Caco-2 (cell line): ENCODE measurements at regions not wholly inside any gene's neighbourhood (a gene's known extent, or its start where the extent isn't known, plus 50 kb on each side); places are given as distances from the start of the nearest gene placed in this dataset.

Experiments used
- BruUV-seq: library from RNA; stranded (reverse); fragments of 400-500 nt; replicated peaks from 2 replicates; lab custom pipeline; 2021; lab: Mats Ljungman, UMichigan
- CTCF ChIA-PET: fragments of 300-600 bp; sonication (Branson Sonifier 250); formaldehyde crosslinking; loops from one replicate; lab custom pipeline; 2022; ENCODE audit warnings: antibody characterized with exemption; lab: Charles Lee
- POLR2A ChIA-PET: fragments of 300-600 bp; sonication (Branson Sonifier 250); formaldehyde crosslinking; loops from one replicate; lab custom pipeline; 2022; ENCODE audit warnings: antibody characterized with exemption; lab: Charles Lee
- DNase-seq, 2 experiments: peaks; one replicate each; pipeline versions ENCODE4 v3.0.0 to v3.0.0-alpha.2; 2020 to 2022
- H3K27me3 ChIP-seq: replicated peaks from 2 replicates; pipeline ENCODE4 v1.6.0; 2011; ENCODE audit warnings: low read length; ENCODE audit not compliant: control insufficient read depth, insufficient read depth
- H3K36me3 ChIP-seq: 2 replicates; pipeline ENCODE4 v1.5.1; 2011; ENCODE audit warnings: low read length; ENCODE audit not compliant: control insufficient read depth, insufficient read depth
- H3K4me1 ChIP-seq: fragments of 250-450 bp; sonication (Bioruptor Pico); 2 replicates; pipeline ENCODE4 v1.5.1; 2020; ENCODE audit warnings: mild to moderate bottlenecking
- H3K4me3 ChIP-seq: 2 replicates; pipeline ENCODE4 v1.5.1; 2011; ENCODE audit warnings: low read depth, mild to moderate bottlenecking, control low read depth, low read length
- H3K9me3 ChIP-seq: fragments of 250-450 bp; sonication (Bioruptor Pico); 2 replicates; pipeline ENCODE4 v1.5.1; 2020; ENCODE audit warnings: mild to moderate bottlenecking, moderate library complexity
- H3K27ac Mint-ChIP-seq: one replicate; pipeline ENCODE4 v1.8.0; 2022; ENCODE audit warnings: mixed read lengths; ENCODE audit not compliant: unreplicated experiment
- H3K27me3 Mint-ChIP-seq: one replicate; pipeline ENCODE4 v1.8.0; 2022; ENCODE audit warnings: mixed read lengths; ENCODE audit not compliant: insufficient read depth, unreplicated experiment
- H3K36me3 Mint-ChIP-seq: one replicate; pipeline ENCODE4 v1.8.0; 2022; ENCODE audit warnings: mild to moderate bottlenecking, mixed read lengths; ENCODE audit not compliant: insufficient read depth, unreplicated experiment
- H3K4me1 Mint-ChIP-seq: one replicate; pipeline ENCODE4 v1.8.0; 2022; ENCODE audit warnings: low read depth, mixed read lengths; ENCODE audit not compliant: unreplicated experiment
- H3K4me3 Mint-ChIP-seq: one replicate; pipeline ENCODE4 v1.8.0; 2022; ENCODE audit warnings: mild to moderate bottlenecking, moderate library complexity, mixed read lengths; ENCODE audit not compliant: unreplicated experiment
- H3K9me3 Mint-ChIP-seq: one replicate; pipeline ENCODE4 v1.8.0; 2022; ENCODE audit warnings: mixed read lengths; ENCODE audit not compliant: unreplicated experiment
- CTCF ChIP-seq, 2 experiments: fragments of 200-600 bp in 1 of 2; IDR thresholded peaks; 1 replicate in 1 of 2; 2 replicates in 1 of 2; pipeline versions ENCODE4 v1.5.1 to v1.8.0; 2011 to 2022; ENCODE audit warnings: antibody characterized with exemption in 1 of 2, control low read depth in 1 of 2, inconsistent platforms in 1 of 2, low read depth in 1 of 2, low read length in 1 of 2, mild to moderate bottlenecking in 1 of 2, moderate library complexity in 1 of 2; ENCODE audit not compliant: insufficient read depth in 1 of 2, severe bottlenecking in 1 of 2, unreplicated experiment in 1 of 2
- intact Hi-C: fragments of 100-400 bp; cut with micrococcal nuclease; formaldehyde crosslinking; loops from one replicate; pipeline ENCODE4 v1.10.0; 2022; ENCODE audit not compliant: unreplicated experiment

DNA sequence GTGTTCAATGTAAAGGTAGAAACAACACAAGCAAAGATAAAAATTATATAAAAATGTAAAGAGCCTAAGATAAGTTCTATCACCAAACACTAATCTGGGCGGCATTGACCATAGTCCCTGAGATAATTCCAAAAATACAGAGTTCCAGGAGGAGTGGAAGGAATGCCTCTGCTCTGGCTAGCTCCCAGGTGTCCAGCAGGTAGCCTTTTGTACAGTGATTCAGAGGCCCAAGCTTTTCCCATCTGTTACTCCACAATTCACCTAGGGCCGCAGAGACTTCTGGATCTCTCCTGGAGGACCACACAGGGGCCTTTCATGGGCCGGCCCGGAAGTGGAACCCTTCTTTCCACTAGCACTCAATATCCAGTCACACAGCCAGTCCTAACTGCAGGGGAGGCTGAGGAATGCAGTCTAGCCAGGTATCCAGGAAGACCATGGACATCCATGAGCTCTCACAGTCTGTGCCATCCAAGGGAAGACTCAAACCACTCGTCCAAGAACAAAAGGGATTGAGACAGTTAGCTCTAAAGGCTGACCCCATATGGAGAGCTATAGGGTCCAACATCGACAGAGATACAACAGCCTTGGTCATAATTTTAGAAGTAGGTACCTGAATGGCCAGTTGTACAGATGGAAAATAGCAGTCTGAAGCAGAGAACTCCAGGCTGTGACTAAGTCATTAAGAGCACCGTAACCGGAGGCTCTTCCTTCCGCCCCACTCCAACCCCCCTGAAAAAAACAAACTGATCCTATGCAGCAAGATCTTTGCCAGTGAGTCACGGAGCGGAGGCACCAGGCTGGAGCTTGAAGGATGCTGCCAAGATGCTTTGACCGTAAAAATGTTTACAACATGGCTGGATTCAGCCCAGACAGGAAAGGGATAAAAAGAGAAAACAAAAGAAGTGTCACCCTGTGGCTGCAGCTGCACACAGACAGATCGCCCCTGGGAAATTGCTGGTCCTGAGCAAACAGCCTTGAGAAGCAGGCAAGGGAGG lies 204.8 kb downstream of the NUAK1 start:
- DNase-seq, result no peak
- no peaks in the 10 kb centered on the region for H3K9me3 ChIP-seq
- H3K27me3 Mint-ChIP-seq, result no peaks in the 10 kb centered on the region
- TF ChIP-seq CTCF (IDR thresholded peaks at IDR 0.05; ENCODE audit: insufficient read depth in 1 of 2, low read depth in 1 of 2, low read length in 1 of 2, severe bottlenecking in 1 of 2, unreplicated experiment in 1 of 2), result no peak
- H3K4me3 Mint-ChIP-seq, result no peak overlapping the region
- no peaks in the 10 kb centered on the region for H3K4me1 Mint-ChIP-seq
- intact Hi-C loops, result no loop called here
- H3K9me3 Mint-ChIP-seq, result no peaks in the 10 kb centered on the region
- no peaks in the 10 kb centered on the region for H3K4me1 ChIP-seq
- H3K27ac Mint-ChIP-seq, result no peak overlapping the region
- ChIA-PET POLR2A (no interaction called here), CTCF (no interaction called here)
- H3K36me3 ChIP-seq, result no peaks in the 10 kb centered on the region
- H3K4me3 ChIP-seq, result no peak overlapping the region
- no TSS peak for BruUV-seq
- no peaks in the 10 kb centered on the region for H3K27me3 ChIP-seq
- H3K36me3 Mint-ChIP-seq, result no peaks in the 10 kb centered on the region

DNA sequence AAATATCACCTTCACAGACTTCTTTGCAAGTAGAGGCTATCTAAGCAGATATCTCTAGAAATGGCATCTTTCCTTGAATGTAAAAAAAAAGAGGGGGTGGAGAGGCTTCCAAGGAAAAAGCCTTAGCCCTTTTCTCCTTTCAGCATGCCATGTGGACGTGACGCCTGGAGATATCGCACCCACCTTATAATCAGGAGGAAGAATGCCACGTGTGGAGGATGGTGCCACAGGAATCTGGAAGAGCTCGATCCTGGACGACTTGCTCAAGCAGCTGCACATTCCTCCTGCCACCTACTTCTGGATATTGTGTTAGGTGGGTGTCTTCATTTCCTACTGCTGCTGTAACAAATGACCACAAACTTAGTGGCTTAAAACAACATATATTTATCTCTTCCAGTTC lies 203.6 kb downstream of the NUAK1 start:
- BruUV-seq, result no TSS peak
- no peaks in the 10 kb centered on the region for H3K9me3 Mint-ChIP-seq
- H3K27me3 Mint-ChIP-seq, result no peaks in the 10 kb centered on the region

GRCh38 chr12:105935981-105936380 lies 202.8 kb downstream of the NUAK1 start:
- TF ChIP-seq CTCF (IDR thresholded peaks at IDR 0.05; ENCODE audit: insufficient read depth in 1 of 2, low read depth in 1 of 2, low read length in 1 of 2, severe bottlenecking in 1 of 2, unreplicated experiment in 1 of 2), result no peak
- H3K9me3 Mint-ChIP-seq, result no peaks in the 10 kb centered on the region
- no peaks in the 10 kb centered on the region for H3K36me3 Mint-ChIP-seq
- H3K9me3 ChIP-seq, result no peaks in the 10 kb centered on the region
- no peaks in the 10 kb centered on the region for H3K4me1 Mint-ChIP-seq
- H3K27me3 Mint-ChIP-seq, result no peaks in the 10 kb centered on the region
- DNase-seq, result no peak
- no peak overlapping the region for H3K4me3 ChIP-seq
- H3K27ac Mint-ChIP-seq, result no peak overlapping the region
- H3K4me3 Mint-ChIP-seq, result no peak overlapping the region
- BruUV-seq, result no TSS peak
- no peaks in the 10 kb centered on the region for H3K36me3 ChIP-seq
- POLR2A ChIA-PET, result no interaction called here
- intact Hi-C loops, result no loop called here
- no peaks in the 10 kb centered on the region for H3K4me1 ChIP-seq
- no peaks in the 10 kb centered on the region for H3K27me3 ChIP-seq
- CTCF ChIA-PET, result no interaction called here

More for the DNA sequence above, 203.6 kb downstream of the NUAK1 start:
- ChIA-PET CTCF (no interaction called here), POLR2A (no interaction called here)
- no peak overlapping the region for H3K27ac Mint-ChIP-seq
- H3K9me3 ChIP-seq, result no peaks in the 10 kb centered on the region
- no peaks in the 10 kb centered on the region for H3K4me1 ChIP-seq
- H3K36me3 Mint-ChIP-seq, result no peaks in the 10 kb centered on the region
- no peak for DNase-seq
- no peak for TF ChIP-seq CTCF (IDR thresholded peaks at IDR 0.05; ENCODE audit: insufficient read depth in 1 of 2, low read depth in 1 of 2, low read length in 1 of 2, severe bottlenecking in 1 of 2, unreplicated experiment in 1 of 2)
- H3K27me3 ChIP-seq, result no peaks in the 10 kb centered on the region
- no peaks in the 10 kb centered on the region for H3K36me3 ChIP-seq
- intact Hi-C loops, result no loop called here
- H3K4me1 Mint-ChIP-seq, result no peaks in the 10 kb centered on the region
- H3K4me3 ChIP-seq, result no peak overlapping the region
- H3K4me3 Mint-ChIP-seq, result no peak overlapping the region
